ENCODE measurements at regions not wholly inside any gene's neighbourhood (a gene's known extent, or its start where the extent isn't known, plus 50 kb on each side); places are given as distances from the start of the nearest gene placed in this dataset.

GRCh38 chr16:17591655-17592405, 121.1 kb upstream of the XYLT1 start:
- no peak for TF ChIP-seq CTCF (IDR thresholded peaks at IDR 0.05; ENCODE audit: low read depth, low read length, poor library complexity, severe bottlenecking)
- no peak for TF ChIP-seq EZH2phosphoT487 (IDR thresholded peaks at IDR 0.05; ENCODE audit: borderline replicate concordance, low read length)
- H3K27me3 ChIP-seq (ENCODE audit: control insufficient read depth, low read length), result peaks cover 3% of the 10 kb centered on the region; the same call in 1 of the 2 replicates
- H3K4me2 ChIP-seq (ENCODE audit: low read length), result no peak overlapping the region
- H3K27ac ChIP-seq (ENCODE audit: low read depth, low read length), result no peak overlapping the region
- no peaks in the 10 kb centered on the region for H3K9me2 ChIP-seq (replicated peaks; ENCODE audit: control insufficient read depth, low read length)
- H3K4me3 ChIP-seq (ENCODE audit: low read length), result no peak overlapping the region
- H3K36me3 ChIP-seq (ENCODE audit: control insufficient read depth, low read length), result no peaks in the 10 kb centered on the region
- H3K9me3 ChIP-seq (ENCODE audit: control insufficient read depth, insufficient read depth, low read length), result no peaks in the 10 kb centered on the region
- H3K79me2 ChIP-seq (ENCODE audit: control insufficient read depth, low read length), result no peaks in the 10 kb centered on the region
- H3F3A ChIP-seq (ENCODE audit: control insufficient read depth, insufficient read depth), result no peaks in the 10 kb centered on the region
- H4K20me1 ChIP-seq (ENCODE audit: control insufficient read depth, insufficient read depth, low read depth, low read length), result no peaks in the 10 kb centered on the region
- no peaks in the 10 kb centered on the region for H3K4me1 ChIP-seq (ENCODE audit: control insufficient read depth, low read length)

- no peak overlapping the region for H3K4me2 ChIP-seq (ENCODE audit: low read length)
Measured at GRCh38 chr16:17590711-17591654, 120.2 kb upstream of the XYLT1 start.

GRCh38 chr16:17589898-17590297, 119.1 kb upstream of the XYLT1 start:
- H3K4me2 ChIP-seq (ENCODE audit: low read length), result no peak overlapping the region
- no peaks in the 10 kb centered on the region for H3K9me2 ChIP-seq (replicated peaks; ENCODE audit: control insufficient read depth, low read length)
- H3K79me2 ChIP-seq (ENCODE audit: control insufficient read depth, low read length), result no peaks in the 10 kb centered on the region
- H3K27me3 ChIP-seq (ENCODE audit: control insufficient read depth, low read length), result peaks cover 3% of the 10 kb centered on the region; the same call in 1 of the 2 replicates
- no peak for TF ChIP-seq EZH2phosphoT487 (IDR thresholded peaks at IDR 0.05; ENCODE audit: borderline replicate concordance, low read length)
- TF ChIP-seq CTCF (IDR thresholded peaks at IDR 0.05; ENCODE audit: low read depth, low read length, poor library complexity, severe bottlenecking), result no peak
- no peak overlapping the region for H3K4me3 ChIP-seq (ENCODE audit: low read length)
- H3K27ac ChIP-seq (ENCODE audit: low read depth, low read length), result no peak overlapping the region
- peaks cover 4% of the 10 kb centered on the region; the same call in 1 of the 2 replicates for H3K9me3 ChIP-seq (ENCODE audit: control insufficient read depth, insufficient read depth, low read length)
- H3F3A ChIP-seq (ENCODE audit: control insufficient read depth, insufficient read depth), result no peaks in the 10 kb centered on the region
- H3K4me1 ChIP-seq (ENCODE audit: control insufficient read depth, low read length), result no peaks in the 10 kb centered on the region
- H4K20me1 ChIP-seq (ENCODE audit: control insufficient read depth, insufficient read depth, low read depth, low read length), result no peaks in the 10 kb centered on the region
- no peaks in the 10 kb centered on the region for H3K36me3 ChIP-seq (ENCODE audit: control insufficient read depth, low read length)

More at GRCh38 chr16:17590711-17591654, 120.2 kb upstream of the XYLT1 start:
- Histone ChIP-seq H3K4me3 (ENCODE audit: low read length) (no peak overlapping the region), H3K4me1 (ENCODE audit: control insufficient read depth, low read length) (no peaks in the 10 kb centered on the region), H3K9me2 (replicated peaks; ENCODE audit: control insufficient read depth, low read length) (no peaks in the 10 kb centered on the region), H3K79me2 (ENCODE audit: control insufficient read depth, low read length) (no peaks in the 10 kb centered on the region), H3K36me3 (ENCODE audit: control insufficient read depth, low read length) (no peaks in the 10 kb centered on the region), H3K9me3 (ENCODE audit: control insufficient read depth, insufficient read depth, low read length) (no peaks in the 10 kb centered on the region), H4K20me1 (ENCODE audit: control insufficient read depth, insufficient read depth, low read depth, low read length) (no peaks in the 10 kb centered on the region), H3K27me3 (ENCODE audit: control insufficient read depth, low read length) (peaks cover 3% of the 10 kb centered on the region; the same call in 1 of the 2 replicates), H3F3A (ENCODE audit: control insufficient read depth, insufficient read depth) (no peaks in the 10 kb centered on the region), H3K27ac (ENCODE audit: low read depth, low read length) (no peak overlapping the region)
- no peak for TF ChIP-seq CTCF (IDR thresholded peaks at IDR 0.05; ENCODE audit: low read depth, low read length, poor library complexity, severe bottlenecking)
